ENCODE measurements at regions not wholly inside any gene's neighbourhood (a gene's known extent, or its start where the extent isn't known, plus 50 kb on each side); places are given as distances from the start of the nearest gene placed in this dataset.

DNA sequence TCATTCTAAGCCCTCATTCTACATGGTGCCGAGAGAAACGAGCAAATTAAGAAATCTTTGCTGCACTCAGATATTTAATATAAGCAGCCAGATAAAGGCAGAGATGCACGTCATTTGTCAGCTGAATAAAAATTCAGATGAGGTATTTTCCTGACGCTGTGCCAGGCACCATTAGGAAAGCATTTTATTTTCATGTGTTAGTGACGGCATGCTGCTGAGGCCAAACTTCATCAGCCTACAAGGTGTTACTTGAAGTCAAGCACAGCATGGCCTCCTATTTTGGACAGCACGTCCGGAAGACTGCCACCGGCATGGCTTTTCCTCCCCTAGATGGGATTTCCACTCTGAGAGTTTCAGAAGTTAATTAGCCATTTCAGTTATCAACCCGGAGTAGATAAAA lies 70.3 kb downstream of the IRX3 start:
- no peaks in the 10 kb centered on the region for H3K27me3 ChIP-seq
- no peaks in the 10 kb centered on the region for H3K9me3 ChIP-seq
- TF ChIP-seq, protein P1, sequence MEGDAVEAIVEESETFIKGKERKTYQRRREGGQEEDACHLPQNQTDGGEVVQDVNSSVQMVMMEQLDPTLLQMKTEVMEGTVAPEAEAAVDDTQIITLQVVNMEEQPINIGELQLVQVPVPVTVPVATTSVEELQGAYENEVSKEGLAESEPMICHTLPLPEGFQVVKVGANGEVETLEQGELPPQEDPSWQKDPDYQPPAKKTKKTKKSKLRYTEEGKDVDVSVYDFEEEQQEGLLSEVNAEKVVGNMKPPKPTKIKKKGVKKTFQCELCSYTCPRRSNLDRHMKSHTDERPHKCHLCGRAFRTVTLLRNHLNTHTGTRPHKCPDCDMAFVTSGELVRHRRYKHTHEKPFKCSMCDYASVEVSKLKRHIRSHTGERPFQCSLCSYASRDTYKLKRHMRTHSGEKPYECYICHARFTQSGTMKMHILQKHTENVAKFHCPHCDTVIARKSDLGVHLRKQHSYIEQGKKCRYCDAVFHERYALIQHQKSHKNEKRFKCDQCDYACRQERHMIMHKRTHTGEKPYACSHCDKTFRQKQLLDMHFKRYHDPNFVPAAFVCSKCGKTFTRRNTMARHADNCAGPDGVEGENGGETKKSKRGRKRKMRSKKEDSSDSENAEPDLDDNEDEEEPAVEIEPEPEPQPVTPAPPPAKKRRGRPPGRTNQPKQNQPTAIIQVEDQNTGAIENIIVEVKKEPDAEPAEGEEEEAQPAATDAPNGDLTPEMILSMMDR (IDR thresholded peaks at IDR 0.05), result no peak
- TF ChIP-seq POLR2A (IDR thresholded peaks at IDR 0.05), result no peak
- no peaks in the 10 kb centered on the region for H3K36me3 ChIP-seq
- H3K27ac ChIP-seq, result no peak overlapping the region
- DNase-seq, result peak in 1 of 2 donors; percentile 20
- H3K4me1 ChIP-seq, result no peaks in the 10 kb centered on the region
- intact Hi-C loops (cut with DNase I; ENCODE audit: low total_unique reads), result no loop called here
- no peak overlapping the region for H3K4me3 ChIP-seq

DNA sequence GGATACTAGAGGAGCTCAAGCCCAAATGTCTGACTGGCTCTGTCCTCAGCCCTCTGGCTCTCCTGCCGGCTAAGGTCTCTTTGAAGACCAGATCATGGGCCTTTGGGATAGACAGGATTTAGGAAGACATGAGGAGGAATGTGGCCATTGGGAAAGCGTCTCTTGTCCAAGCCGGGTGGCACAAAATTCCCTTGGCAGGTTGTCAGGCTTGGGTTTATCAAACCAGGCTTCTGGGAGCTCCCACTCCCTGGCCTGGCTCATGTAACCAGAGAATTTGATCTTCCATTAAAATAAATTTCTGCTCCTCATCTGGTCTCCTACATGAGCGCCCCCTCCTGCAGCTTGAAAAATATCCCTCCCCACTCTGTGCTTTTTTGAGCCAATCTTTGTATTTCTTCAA lies 71.1 kb downstream of the IRX3 start:
- no peak for DNase-seq
- Histone ChIP-seq H3K9me3 (no peaks in the 10 kb centered on the region), H3K36me3 (no peaks in the 10 kb centered on the region), H3K27me3 (no peaks in the 10 kb centered on the region), H3K4me3 (no peak overlapping the region), H3K27ac (no peak overlapping the region), H3K4me1 (no peaks in the 10 kb centered on the region)
- no peak for TF ChIP-seq POLR2A (IDR thresholded peaks at IDR 0.05)
- TF ChIP-seq, protein P1 (IDR thresholded peaks at IDR 0.05), result no peak
- intact Hi-C loops (cut with DNase I; ENCODE audit: low total_unique reads), result no loop called here

DNA sequence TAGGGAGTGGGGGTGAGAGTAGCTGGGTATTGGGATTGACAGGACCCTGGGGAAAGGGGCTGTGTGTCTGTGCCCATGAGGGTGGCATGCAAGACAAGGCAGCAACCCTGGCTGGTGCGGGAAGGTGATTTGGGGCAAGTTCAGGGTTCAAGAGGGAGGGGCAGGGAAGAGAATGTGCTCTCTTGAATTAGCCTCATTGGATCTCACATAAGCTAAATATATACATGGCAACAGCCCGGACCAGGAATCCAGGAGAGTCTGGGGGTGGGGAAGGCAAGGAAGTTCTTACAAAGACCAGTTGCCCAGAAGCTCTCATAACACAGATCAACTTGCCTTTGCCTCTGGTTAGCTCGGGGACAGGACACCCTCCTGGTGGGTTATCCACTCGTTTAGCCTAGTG lies 73.3 kb downstream of the IRX3 start:
- H3K4me1 ChIP-seq, result no peaks in the 10 kb centered on the region
- H3K36me3 ChIP-seq, result no peaks in the 10 kb centered on the region
- TF ChIP-seq, protein P1 (IDR thresholded peaks at IDR 0.05), result no peak
- no peak for TF ChIP-seq POLR2A (IDR thresholded peaks at IDR 0.05)

DNA sequence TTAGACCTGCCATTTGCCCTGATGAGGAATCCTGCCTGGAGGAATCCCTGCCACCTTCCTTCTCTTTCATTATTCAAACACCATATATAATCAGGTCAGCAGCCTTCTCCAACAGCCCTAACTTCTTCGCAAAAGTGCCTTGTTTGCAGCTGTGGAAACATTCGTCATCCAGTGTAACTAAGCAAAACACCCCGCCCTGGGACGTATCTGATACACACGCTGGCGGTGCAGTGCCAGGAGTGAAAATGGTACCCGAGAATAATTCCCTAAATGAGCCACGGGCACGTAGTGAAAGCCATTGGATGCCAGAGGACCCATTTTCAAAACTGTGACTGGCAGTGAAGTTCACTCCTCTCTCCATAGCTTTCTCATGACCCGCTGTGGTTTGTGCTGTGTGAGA lies 73.7 kb downstream of the IRX3 start:
- Histone ChIP-seq H3K4me1 (no peaks in the 10 kb centered on the region), H3K27me3 (no peaks in the 10 kb centered on the region), H3K36me3 (no peaks in the 10 kb centered on the region), H3K9me3 (no peaks in the 10 kb centered on the region), H3K4me3 (no peak overlapping the region), H3K27ac (no peak overlapping the region)
- no peak for DNase-seq
- intact Hi-C loops (cut with DNase I; ENCODE audit: low total_unique reads), result no loop called here
- TF ChIP-seq POLR2A (IDR thresholded peaks at IDR 0.05), result no peak
- TF ChIP-seq, protein P1 (IDR thresholded peaks at IDR 0.05), result no peak

More for the DNA sequence above, 73.3 kb downstream of the IRX3 start:
- H3K27me3 ChIP-seq, result no peaks in the 10 kb centered on the region
- no peak for DNase-seq
- no peaks in the 10 kb centered on the region for H3K9me3 ChIP-seq
- H3K27ac ChIP-seq, result no peak overlapping the region
- intact Hi-C loops (cut with DNase I; ENCODE audit: low total_unique reads), result no loop called here
- no peak overlapping the region for H3K4me3 ChIP-seq

DNA sequence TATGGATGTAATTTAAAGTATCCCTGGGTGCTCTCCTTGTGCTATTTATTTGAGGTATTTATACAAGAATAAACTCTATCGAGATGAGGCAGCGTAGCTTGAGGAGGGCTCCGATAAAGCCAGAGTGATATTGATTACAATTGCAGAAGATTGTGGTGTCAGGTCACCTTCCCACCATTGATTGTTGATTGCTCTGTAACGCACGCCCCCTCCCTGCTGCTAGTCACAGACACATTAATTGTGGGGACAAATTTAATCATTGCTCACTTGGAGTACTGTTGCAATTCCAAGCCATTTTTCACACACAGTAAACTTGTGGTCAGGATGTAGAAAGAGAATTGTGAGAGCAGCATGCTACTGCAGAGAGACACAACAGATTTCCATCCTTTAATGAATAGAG lies 75.4 kb downstream of the IRX3 start:
- Histone ChIP-seq H3K27ac (no peak overlapping the region), H3K27me3 (no peaks in the 10 kb centered on the region), H3K4me1 (no peaks in the 10 kb centered on the region), H3K4me3 (no peak overlapping the region), H3K36me3 (no peaks in the 10 kb centered on the region), H3K9me3 (no peaks in the 10 kb centered on the region)
- TF ChIP-seq POLR2A (IDR thresholded peaks at IDR 0.05), result no peak
- TF ChIP-seq, protein P1 (IDR thresholded peaks at IDR 0.05), result no peak
- DNase-seq, result no peak
- intact Hi-C loops (cut with DNase I; ENCODE audit: low total_unique reads), result no loop called here
